COLO668 (cell line): ENCODE measurements at regions not wholly inside any gene's neighbourhood (a gene's known extent, or its start where the extent isn't known, plus 50 kb on each side); places are given as distances from the start of the nearest gene placed in this dataset.

Experiments used
- DNase-seq: peaks from one replicate; lab custom pipeline; 2025; ENCODE audit not compliant: unreplicated experiment; lab: John Stamatoyannopoulos, UW

DNA sequence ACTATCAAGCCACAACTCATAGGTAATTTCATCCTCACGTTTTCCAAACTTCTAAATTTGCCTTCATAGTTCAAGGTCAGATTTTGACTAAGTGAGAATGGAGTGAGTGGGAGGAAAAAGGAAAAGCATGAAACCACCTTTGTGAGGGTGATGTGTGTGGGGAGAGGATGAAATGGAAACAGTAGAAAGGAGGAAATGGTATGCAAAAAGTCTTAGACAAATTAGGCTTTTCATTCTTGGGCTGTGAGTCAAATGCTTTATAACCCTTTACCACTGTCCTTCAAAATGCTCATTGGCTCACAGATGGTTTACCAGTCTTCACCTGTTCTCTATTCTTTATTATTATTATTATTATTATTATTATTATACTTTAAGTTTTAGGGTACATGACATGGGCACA, 127.2 kb downstream of the RAP2A start:
- no peak for DNase-seq

- DNase-seq, result no peak
Measured at GRCh38 chr13:97562962-97563361, 129.0 kb downstream of the RAP2A start.

DNA sequence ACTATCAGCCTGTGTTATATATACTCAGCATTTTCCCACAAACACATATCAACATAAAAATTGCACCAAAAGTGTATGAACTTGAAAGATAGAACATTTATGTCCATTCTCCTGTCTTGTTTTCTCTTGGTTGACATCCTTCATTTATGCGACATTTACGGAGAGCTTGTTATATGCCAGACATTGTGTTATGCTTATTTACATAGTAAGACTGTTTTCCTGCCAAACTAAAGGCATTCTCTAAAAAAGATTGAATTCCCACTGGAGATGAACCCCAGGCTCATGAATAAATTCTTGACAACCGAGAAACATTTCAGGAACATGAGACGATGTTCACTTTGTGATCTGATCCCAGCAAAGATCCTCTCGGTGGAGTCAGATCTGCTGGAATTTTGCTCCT, 131.0 kb downstream of the RAP2A start:
- DNase-seq, result no peak

DNA sequence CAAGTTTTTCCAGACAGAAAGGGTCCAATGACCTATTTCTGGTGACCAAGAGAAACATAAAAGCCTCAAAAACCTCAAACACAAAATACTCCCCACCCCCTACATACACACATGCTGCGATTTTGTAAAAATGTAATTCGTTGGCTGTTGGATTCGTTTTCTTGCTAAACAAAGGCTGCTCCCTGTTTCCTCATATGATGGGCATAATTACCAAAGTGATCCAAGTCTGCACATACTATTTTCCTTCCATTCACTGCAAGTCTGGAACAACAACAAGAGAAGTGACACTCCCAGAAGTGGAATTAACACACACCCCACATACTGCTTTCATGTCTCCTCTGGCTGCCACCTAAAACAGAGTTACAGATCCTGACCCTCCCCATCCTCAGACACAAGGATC, 131.9 kb downstream of the RAP2A start:
- no peak for DNase-seq

- no peak for DNase-seq
Measured at GRCh38 chr13:97566907-97567306, 132.9 kb downstream of the RAP2A start.

GRCh38 chr13:97567510-97568243, 133.7 kb downstream of the RAP2A start:
- DNase-seq, result no peak

GRCh38 chr13:97568850-97569249, 134.9 kb downstream of the RAP2A start:
- DNase-seq, result no peak

DNA sequence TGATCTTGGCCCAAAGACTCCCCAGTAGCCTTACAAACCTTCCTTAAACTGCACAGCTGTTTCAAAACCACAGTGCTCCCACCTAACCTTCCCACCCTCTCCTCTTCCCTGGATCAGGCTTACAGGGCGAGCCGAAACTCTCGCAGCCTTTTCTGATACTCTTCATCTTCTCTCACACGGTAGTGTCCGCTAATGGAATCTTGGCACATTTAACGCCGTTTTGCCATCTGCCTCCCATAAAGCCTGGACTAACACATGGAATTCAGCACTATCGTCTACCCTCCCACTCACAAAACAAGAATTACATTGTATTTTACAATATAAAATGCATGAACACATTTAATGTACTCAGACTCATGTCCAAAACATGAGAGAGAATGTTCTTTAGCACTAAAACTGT, 135.9 kb downstream of the RAP2A start:
- no peak for DNase-seq

DNA sequence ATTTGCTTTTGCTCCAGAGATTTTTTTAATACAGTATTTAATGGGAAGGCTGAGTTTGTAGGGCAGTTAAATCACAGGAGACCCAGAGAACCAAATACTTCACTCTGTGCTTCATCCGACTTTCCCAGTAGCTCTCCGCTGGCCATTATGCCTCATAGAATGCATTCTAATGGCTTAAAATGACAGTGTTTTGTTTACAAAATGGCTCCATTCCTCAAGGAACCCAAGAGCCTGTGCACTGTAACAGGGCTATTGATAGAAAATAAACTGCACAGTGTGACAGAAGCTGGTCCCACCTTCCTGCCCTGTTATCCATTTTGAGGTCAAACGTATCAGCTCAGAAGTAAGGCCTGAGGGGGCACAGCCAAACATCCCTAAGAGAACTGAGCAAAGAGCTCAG, 136.5 kb downstream of the RAP2A start:
- no peak for DNase-seq

DNA sequence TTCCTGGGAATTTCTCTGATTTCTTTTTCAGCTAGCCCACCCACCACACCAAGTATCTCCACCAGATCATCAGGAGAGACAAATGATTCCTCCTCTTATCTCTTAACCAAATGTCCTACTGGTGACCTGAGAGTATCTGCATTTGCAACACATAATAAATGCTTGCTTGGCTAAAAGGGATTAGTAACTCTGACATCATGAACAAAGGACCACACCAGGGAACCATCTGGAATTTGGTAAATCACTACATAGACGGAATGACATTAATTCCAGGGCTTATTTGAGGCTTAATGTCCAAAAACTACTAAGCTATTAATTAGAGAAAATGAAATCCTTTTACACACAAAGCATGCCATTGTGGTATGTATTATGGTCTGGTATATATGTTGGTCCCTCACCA, 139.0 kb downstream of the RAP2A start:
- no peak for DNase-seq

DNA sequence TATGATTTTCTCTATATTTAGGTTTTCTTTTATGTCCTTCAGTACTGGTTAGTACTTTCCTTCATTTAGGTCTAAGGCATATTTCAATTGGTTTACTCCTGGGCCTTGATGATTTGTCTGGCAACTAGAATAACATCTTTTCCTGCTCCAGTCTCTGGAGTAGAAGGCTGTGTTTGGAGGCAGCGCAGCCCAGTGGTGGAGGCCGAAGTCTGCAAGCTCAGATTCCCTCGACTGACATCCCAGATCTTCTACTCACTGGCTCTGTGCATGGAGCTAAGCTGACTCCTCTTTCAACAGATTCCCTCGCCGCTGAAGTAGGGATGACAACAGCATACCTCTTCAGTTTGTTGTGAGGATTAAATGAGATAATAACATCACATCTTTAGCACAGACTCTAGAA, 141.0 kb downstream of the RAP2A start:
- DNase-seq, result peak; percentile 65

DNA sequence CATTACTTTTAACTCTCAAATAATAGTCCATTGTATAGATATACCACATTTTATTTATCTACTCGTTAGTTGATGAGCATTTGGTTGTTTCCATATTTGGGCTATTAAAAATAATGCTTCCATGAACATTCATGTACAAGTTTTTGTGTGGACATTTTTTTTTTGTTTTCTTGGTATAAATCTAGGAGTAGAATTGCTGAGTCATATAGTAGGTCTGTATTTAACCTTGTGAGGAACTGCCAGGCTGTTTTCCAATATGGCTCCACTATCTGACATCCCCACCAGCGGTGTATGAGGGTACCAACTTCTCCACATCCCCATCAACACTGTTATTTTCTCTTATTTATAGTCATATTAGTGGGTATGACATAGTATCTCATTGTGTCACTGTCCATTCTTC, 143.1 kb downstream of the RAP2A start:
- DNase-seq, result no peak

- DNase-seq, result no peak
Measured at GRCh38 chr13:97582170-97582569, 148.2 kb downstream of the RAP2A start.

- DNase-seq, result no peak
Measured at GRCh38 chr13:97583907-97584497, 150.0 kb downstream of the RAP2A start.

- no peak for DNase-seq
Measured at GRCh38 chr13:97586941-97587340, 153.0 kb downstream of the RAP2A start.

DNA sequence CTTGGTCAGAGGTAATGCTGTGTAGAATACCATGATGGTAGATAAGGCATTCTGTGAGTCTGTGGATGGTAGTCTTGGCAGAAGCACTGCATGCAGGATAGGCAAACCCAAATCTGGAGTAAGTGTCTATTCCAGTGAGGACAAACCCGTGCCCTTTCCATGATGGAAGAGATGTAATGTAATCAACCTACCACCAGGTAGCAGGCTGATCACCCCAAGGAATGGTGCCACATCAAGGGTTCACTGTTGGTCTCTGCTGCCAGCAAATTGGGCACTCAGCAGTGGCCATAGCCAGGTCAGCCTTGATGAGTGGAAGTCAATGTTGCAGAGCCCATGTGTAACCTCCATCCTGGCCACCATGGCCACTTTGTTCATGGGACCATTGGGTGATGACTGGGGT, 155.0 kb downstream of the RAP2A start:
- no peak for DNase-seq

DNA sequence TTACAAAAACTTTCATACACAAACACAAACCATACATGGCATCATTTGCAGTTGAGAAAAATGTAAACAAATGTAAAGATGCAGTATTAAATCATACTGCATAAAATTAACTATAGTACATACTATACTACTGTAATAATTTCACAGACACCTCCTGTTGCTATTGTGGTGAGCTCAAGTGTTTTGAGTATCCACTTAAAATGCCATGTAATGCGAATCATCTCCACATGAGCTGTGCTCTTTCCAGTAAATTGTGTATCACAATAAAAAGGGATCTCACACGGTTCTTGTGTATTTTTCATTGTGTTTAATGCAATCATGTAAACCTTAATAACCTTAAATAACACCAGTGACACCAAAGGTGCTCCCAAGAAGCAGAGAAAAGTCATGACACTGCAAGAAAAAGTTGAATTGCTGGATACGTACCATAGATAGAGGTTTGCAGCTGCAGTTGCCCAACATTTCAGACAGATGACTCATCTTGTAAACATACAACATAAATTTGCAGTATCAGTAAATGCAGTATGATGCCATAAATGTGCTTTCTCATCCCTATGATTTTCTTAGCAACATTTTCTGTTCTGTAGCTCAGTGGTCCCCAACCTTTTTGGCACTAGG, 166.6 kb downstream of the RAP2A start:
- peak; percentile 67 for DNase-seq

DNA sequence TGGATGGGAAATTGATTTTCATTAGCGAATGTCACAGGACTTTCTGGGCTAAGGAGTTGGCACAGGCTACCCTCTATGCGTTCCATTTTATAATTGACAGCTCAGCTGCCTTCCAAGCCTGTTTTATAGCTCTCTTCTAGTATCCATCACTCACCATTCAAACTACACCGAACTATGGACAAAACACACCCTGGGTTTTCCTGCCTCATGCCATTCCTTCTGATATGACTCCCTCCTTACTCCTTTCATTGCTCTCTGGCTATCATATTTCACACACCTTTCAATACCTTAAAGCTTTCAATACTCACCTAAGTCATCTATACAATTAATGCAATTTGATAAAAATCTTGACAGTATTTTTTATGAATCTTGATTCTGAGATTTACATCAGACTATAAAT, 181.3 kb downstream of the RAP2A start:
- no peak for DNase-seq

DNA sequence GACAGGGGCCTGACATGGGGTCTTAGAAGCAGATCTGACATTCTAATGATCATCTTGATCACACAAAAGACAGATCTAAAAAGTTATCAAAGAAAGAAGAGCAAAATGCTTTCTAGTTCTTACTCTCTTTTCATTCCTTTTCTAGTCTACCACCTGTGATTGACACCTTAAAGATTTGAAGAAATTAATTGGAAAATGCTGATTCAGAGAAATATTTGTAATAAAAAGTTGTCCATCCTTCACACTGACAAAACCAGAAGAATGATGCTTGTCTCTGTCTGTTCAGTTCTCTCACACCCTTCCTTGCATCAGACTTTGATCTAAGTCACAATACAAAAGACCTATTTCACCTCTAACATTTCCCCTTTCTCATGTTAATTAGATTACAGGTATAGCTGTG, 182.4 kb downstream of the RAP2A start:
- DNase-seq, result no peak

DNA sequence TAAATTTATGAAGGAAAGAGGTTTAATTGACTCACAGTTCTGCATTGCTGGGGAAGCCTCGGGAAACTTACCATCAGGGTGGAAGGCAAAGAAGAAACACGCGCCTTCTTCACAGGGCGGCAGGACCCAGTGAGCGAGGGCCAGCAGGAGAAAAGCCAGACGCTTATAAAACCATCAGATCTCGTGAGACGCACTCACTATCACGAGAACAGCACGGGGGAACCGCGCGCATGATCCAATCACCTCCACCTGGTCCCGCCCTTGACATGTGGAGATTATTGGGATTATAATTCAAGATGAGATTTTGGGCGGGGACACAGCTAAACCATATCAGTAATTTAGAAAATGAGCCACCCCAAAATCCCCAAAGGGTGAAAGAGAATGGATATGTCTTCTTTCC, 187.1 kb downstream of the RAP2A start:
- no peak for DNase-seq

- DNase-seq, result no peak
Measured at GRCh38 chr13:97621631-97622030, 187.7 kb downstream of the RAP2A start.

DNA sequence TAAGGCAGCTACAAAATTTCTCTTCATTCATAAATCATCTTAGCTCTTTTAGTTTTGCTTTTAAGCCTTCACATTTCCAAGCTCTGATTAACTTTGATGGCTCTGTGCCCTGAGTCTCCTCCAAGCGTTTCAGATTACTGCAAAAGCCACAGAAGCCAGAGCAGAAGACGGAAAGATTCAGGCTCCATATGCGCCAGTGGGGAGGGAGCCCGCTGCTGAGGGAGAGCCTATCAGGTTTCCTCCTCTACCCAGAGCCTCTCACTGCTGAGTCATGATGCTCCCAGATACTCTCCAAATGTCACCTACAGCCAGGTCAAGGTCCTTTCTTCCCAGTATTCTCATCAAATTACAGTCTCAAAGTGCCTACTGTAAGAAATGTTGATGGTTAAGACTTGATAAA, 193.6 kb downstream of the RAP2A start:
- DNase-seq, result peak; percentile 69
